ENCODE measurements at regions not wholly inside any gene's neighbourhood (a gene's known extent, or its start where the extent isn't known, plus 50 kb on each side); places are given as distances from the start of the nearest gene placed in this dataset.

DNA sequence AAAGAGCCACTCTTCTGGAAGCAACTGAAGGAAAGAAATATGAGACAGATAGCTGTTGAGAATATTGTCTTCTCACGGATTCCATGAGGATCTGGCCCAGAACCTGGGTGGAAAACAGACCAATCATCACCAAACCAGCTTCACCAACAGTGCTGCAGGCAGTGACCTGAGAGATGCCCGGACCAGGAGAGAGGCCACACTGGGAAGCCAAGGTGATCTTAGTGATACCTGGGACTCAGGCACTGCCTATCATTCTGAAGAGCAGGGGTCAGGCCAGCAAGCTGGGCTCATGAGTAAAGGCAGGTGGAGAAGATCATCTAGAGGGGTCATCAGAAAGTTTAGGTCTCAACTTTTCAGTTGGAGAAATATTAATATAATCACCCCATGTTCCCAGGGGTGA, 595.8 kb upstream of the CADM1 start:
- ATAC-seq: no peak

DNA sequence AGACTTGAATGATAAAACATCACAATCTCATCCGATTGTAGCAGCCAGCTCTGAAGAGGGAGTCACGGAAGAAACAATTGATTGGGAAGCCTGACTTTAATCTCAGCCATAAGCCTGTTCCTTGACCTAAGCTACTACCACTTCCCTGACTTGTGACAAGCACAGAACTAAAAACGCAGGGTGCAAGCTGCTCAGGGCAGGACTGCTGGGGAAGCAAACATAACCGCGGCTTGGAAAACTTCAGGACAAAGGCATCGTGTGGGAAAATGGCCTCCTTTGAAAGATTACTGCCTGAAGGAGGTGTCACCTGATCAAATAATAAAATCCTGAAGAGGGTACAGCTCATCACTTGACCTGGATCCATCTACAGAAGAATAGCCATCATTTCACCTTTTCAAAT, 595.3 kb upstream of the CADM1 start:
- ATAC-seq: no peak

DNA sequence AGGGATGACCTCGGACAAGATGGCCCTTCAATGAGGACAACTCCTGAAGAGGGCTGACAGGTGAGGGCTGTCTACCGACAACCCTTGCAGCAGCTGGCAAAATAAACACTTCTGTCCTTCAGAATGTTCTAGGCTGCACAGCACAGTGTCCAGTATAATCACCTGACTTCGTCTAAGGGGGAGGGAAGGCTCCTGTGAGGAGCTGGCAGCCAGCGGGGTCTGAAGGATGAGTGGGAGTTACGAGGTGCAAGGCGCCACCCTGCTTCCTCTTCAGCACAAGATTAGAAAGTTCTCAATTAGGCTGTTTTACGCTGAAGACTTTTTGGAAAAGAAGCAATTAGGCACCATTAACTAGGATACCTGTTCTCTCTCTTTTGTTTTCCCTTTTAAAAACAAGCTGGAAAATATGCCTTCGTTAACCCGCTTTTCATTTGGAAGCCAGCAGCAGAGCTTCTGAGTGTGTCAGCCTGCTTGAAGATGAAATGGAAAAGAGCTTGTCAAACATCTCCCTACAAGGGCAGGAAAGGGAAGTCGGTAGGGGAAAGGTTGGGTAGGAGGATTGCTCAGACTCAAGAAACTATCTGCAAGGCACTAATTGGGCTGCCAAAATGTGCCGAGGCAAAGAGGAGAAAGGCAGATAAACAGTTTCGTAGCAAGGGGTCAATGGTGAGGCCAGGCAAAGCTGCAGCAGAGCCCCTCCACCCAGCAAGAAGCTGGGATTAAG, 592.2 kb upstream of the CADM1 start:
- no peak for ATAC-seq

DNA sequence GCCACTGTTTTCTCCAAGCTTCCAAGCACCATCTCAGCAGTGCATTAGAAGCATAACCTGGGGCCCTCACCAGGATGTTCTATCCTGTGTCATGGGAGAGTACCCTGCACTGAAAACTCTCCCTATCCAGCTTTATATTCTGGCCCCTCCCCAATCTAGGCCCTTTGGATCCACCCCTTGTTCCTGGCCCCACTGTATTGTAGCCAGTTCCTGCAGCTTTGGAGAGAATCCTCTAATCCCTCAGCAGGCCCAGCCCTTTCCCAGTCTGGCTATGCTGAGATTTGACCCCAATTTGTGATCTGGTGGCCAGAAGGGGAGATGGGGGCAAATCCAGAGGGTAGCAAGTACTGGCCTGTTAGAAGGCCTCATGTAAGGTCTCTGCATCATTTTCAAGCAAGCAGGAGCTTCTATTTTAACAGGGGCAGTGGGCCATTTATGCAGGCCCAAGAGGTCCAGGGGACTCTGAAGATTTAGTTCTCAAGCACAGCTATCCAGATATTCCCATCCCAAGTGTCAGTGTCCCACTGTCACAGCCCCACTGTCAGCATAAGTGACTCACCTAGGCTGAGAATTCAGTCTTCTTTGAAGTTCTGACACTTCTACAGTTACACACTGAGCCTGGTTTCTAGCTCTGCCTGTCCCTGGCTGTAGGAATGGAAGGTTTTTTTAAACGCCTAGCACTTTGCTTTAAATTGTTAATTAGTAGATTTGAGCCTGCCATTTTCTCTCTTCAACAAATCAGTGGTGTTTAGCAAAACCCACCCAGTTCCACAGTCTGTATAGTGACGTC, 589.5 kb upstream of the CADM1 start:
- no peak for ATAC-seq

- ATAC-seq: no peak
These were observed 588.9 kb upstream of the CADM1 start for GRCh38 chr11:116093065-116093464.

DNA sequence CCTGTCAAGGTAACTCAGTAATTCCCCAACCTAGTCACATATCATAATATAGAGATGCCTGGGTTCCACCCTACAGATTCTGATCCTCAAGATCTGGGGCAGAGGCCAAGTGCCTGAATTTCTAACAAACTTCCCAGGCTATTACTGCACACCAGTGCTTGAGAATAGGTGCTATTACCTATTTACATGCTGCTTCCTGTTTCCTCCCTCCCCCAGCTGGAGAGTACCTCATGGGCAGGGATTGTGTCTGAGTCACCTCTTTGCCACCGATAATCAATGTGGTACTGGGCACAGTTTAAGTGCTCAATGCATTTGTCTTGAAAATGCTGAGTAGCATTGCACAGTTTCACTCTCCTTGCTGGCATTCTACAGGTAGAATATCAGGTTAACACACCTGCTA, 582.2 kb upstream of the CADM1 start:
- ATAC-seq: no peak

DNA sequence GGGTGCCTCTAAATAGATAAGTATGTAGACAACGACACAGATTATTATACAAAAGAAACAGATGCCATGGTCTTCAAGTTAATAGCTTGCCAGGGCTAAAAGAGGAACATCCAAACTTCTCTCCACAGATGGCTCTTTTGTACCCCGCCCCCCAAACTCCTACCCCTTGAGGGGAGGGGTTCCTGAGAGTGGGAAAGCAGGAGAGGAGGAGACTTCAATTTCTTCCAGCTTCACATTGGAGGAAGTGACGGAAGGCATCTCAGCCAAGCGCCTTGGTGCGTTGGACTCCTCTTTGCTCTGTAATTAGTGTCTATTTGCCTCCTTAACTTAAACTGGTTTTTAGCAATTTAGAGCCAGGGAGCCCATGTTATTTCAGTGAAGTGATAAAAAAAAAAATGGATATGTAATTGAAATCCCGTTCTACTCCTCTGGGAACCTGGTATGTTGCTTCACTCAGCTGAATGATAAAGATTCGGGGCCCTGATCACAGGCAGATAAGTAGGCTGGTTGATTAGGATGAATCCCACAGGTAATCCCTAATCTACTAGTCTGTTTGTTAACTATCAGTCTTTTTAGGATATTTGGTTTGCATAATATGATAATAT, 580.9 kb upstream of the CADM1 start:
- no peak for ATAC-seq

DNA sequence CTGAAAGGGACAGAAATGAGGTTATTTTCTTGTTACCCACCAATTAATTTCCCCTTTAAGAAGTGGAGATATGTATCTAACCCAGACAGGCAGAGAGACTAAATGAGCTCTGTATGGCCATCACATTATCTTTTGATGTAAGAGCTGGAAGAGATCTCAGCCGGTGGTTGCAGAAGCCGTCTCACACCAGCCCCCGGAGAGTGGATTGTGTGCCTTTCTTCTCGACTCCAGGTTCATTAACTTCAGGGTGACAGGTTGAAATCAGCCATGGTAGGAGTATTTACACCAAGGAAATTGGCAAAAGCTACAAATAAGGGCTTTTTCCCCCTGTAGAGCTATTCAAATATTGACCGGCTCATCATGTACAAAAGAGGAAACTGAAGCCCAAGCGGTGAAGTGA, 580.3 kb upstream of the CADM1 start:
- no peak for ATAC-seq

DNA sequence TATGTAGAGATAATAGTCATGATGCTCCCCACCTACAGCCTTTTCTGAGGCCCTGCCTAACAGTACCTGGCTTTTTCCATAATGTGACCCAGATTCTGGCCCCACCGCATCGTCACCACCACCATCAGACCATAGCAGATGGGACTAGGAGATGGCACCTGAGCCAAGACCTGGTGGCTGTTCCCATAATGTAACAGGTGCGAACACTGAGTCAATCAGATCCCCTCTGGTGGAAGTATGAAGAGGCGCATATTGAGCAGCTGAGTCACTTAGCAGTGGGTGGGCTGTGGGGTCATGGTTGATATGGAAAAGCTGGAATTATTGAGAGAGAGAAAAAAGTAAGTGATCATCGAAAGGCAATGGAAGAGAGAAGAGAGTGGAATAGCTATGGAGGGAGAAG, 578.0 kb upstream of the CADM1 start:
- ATAC-seq: no peak

- no peak for ATAC-seq
These were observed 575.4 kb upstream of the CADM1 start for GRCh38 chr11:116079580-116079979.

GRCh38 chr11:116078101-116078591, 573.9 kb upstream of the CADM1 start:
- ATAC-seq: no peak

DNA sequence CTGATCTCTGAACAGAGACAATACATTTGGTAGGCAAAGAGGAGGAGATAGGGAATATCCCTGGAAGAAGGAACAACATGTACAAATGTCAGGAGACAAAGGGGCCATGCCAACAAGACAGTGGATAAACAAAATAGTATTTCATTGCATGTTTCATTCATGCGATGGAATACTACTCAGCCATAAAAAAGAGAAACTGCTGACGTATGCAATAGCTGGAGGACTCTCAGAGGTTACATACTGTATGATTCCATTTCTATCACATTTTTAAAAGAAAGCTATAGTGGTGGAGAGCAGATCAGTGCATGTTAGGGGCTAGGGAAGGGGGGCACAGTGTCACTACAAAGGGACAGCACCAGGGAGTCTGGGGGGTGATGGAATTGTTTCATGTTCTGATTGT, 572.9 kb upstream of the CADM1 start:
- no peak for ATAC-seq

GRCh38 chr11:116073854-116074837, 569.9 kb upstream of the CADM1 start:
- ATAC-seq: peak; percentile 52

DNA sequence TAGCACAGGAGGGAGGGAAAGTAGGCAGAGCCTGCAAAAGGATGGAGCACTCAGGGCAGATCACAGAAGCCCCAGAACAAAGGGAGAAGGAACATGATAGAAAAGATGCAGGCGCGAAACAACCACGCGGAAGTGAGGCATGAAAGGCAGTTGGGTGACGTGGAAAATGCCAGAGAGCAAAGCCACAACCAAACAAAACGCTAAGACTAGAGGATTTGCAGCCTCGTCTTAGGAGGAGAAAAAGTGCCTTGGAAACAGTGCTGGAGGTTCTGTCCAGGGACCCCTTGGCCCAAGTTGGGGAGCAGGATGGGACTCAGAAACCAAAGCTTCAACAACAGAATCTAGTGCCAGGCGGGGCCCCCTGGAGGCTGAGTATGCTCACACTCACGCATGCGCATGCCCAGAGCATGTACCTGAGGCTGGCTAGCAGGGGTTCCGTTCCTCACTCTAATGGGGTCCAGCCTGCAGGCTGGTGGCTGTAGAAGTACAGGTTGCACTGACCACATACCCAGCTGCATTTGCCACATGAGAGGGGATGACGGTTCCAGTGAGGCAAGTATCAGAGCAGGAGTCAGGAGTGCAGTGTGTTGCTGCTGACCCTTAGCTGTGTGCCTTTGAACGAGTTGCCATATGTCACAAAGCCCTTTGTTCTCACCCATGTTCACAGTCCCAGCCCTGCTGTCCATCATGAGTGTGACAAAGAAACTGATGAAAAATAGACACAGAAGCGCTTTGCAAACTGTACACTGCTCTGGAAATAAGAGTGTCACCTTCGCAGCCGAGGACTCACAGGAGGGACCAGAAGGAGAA, 568.6 kb upstream of the CADM1 start:
- ATAC-seq: no peak

GRCh38 chr11:116072133-116072532, 567.9 kb upstream of the CADM1 start:
- no peak for ATAC-seq

GRCh38 chr11:116071241-116071640, 567.0 kb upstream of the CADM1 start:
- ATAC-seq: peak; percentile 37

DNA sequence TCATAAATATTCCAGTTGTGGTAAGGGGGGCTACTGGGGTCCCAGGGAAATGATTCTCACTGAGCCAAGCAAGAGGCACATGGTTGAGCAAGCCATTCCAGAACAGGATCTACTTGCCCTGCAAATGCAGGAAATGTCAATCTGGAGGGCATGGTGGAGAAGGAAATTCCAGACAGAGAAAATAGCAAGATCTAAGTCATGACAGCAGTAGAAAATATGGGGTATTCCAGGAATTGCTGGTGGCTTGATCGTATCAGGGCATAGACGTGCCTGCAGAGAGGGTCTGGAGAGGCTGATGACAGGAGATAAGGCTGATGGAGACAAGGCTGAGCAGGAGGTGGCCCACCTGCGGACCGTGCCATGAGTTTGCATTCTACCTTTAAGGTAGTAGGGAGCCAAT, 566.3 kb upstream of the CADM1 start:
- ATAC-seq: no peak

DNA sequence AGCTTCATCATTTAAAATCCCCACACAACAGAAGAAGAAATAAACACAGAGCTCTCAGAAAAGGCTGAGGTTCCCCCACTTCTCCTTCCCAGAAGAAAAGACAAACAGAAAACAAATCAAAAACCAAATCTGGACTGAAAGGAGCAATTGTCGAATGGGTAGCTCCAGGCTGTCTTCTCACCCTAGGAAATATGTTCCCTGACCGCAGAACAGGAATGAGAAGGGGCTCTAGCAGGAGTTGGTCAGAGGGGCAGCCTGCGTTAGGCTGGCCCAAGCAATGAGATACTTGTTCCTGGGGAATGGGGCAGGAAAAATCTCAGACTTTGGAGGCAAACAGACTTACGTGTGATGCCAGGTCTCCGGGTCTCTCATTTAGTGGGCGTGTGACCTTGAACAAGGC, 562.6 kb upstream of the CADM1 start:
- no peak for ATAC-seq

GRCh38 chr11:116065986-116066385, 561.8 kb upstream of the CADM1 start:
- no peak for ATAC-seq

DNA sequence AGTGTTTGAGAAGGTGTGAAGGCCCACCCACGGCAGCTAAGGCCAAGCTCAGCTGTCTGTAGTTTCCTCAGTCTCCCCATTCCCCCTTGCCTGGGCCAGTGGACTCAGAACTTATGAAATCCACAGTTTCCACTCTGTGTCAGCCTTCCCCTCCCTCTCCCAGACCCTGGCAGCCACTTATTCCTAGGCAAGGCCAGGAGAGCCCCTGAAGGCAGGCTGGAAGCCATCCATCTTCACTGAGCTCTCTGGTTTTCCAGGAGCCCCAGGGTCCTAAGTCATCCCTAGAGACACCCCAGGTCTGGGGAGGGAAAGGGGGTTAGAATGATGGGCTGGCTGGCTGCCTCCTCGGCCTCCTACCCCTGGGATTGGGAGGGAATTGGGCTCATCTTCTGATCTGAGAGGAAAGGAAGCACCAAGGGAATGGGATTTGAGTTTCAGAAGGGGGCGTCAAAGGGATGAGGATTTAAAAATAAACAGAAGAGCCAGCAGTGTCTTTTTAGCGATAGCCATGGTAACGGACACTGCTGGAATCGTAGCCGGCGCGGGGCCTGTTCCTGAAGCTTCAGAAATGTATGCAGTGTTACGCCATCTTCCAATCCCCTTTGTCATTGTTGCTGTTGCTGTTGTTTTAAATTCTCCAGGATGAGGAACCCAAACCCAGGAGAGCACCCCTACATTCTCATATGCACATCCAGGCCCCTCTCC, 561.1 kb upstream of the CADM1 start:
- no peak for ATAC-seq
